Heart left ventricle (tissue), 16 donors: ENCODE measurements at regions not wholly inside any gene's neighbourhood (a gene's known extent, or its start where the extent isn't known, plus 50 kb on each side); places are given as distances from the start of the nearest gene placed in this dataset.

Experiments used
- ATAC-seq, 4 donors: fragments of 200-7000 bp; cut with Tn5 transposase; one replicate each; pipeline ENCODE4 v1.9.1; 2020 to 2022; ENCODE audit warnings: moderate library complexity in 4 of 4, mild to moderate bottlenecking in 3 of 4, moderate number of reproducible peaks in 1 of 4
- DNase-seq, 5 donors: peaks; one replicate each; pipeline ENCODE4 v3.0.0-alpha.2; 2020
- H3K27ac ChIP-seq, 12 donors: fragments of 200-600 bp; sonication (generic) in 4 of 12; one replicate each; pipeline versions ENCODE4 v1.5.0 to v1.8.0; 2016 to 2022; ENCODE audit warnings: mild to moderate bottlenecking in 2 of 12
- H3K27me3 ChIP-seq, 9 donors: fragments of 200-600 bp; sonication (generic) in 2 of 9; one replicate each; pipeline versions ENCODE4 v1.5.1 to v1.8.0; 2016 to 2022; ENCODE audit warnings: mild to moderate bottlenecking in 3 of 9
- H3K36me3 ChIP-seq, 9 donors: fragments of 200-600 bp; sonication (generic) in 2 of 9; one replicate each; pipeline versions ENCODE4 v1.5.0 to v1.8.0; 2018 to 2022; ENCODE audit warnings: mild to moderate bottlenecking in 2 of 9
- H3K4me1 ChIP-seq, 12 donors: fragments of 200-600 bp; sonication (generic) in 4 of 12; one replicate each; pipeline versions ENCODE4 v1.5.0 to v1.8.0; 2016 to 2022; ENCODE audit warnings: mild to moderate bottlenecking in 3 of 12
- H3K4me3 ChIP-seq, 12 donors: fragments of 200-600 bp; sonication (generic) in 4 of 12; one replicate each; pipeline versions ENCODE4 v1.5.0 to v1.8.0; 2017 to 2022; ENCODE audit warnings: mild to moderate bottlenecking in 9 of 12, moderate library complexity in 4 of 12
- H3K9me3 ChIP-seq, 12 donors: fragments of 200-600 bp; sonication (generic) in 4 of 12; one replicate each; pipeline versions ENCODE4 v1.5.0 to v1.8.0; 2016 to 2022; ENCODE audit warnings: mild to moderate bottlenecking in 1 of 12
- POLR2A ChIP-seq, 2 donors: fragments of 450-650 bp; IDR thresholded peaks; one replicate each; pipeline ENCODE4 v1.6.1; 2017; ENCODE audit warnings: antibody characterized with exemption in 2 of 2, mild to moderate bottlenecking in 2 of 2, moderate library complexity in 2 of 2
- WGBS, 4 donors: extraction: QIAGEN DNeasy Blood & Tissue Kit in 2 of 4; methylation state at CpG; one replicate each; pipeline versions ENCODE4 v1.1.5 to v1.1.7; 2013 to 2018; 5-methylcytosine and 5-hydroxymethylcytosine counted together
- intact Hi-C, 10 donors: fragments of 100-400 bp; cut with DNase I; formaldehyde crosslinking; loops; one replicate each; pipeline versions ENCODE4 v1.11.1 to v1.14.2; 2022
- TF ChIP-seq, protein P1 (sequence below), 12 donors: fragments of 200-600 bp; sonication (generic) in 4 of 12; IDR thresholded peaks; one replicate each; pipeline versions ENCODE4 v1.5.0 to v1.8.0; 2018 to 2022; ENCODE audit warnings: antibody characterized with exemption in 12 of 12, mild to moderate bottlenecking in 5 of 12
- donor health status: ischemic (EF 13 %, LVEDD 7.1; RV severe dilation, severe dysfunction).
- donor health status: healthy with polysubstance abuse.
- donor health status: DM: no; HTN: yes; CAD: no.
- donor health status: DM: no; HTN: no; CAD: no.
- donor health status: ischemic (EF 25% LVEDD 6.9; RV normal size, moderate dysfunction).
- donor health status: ischemic (EF 25% LVEDD 5.7; RV mildly dilated, moderate dysfunction).
- donor health status: healthy.
- donor health status: DM: yes; HTN: yes; CAD: no.
- donor health status: ischemic (EF 35%, LVEDD 5.7; RV mildly dilated, moderate dysfunction).
- donor health status: nonischemic (EF 11% LVEDD 7.7; RV severe dilation, severe dysfunction).
- donor health status: DM: yes; HTN: yes; CAD: no.
- donor health status: PGD.
- donor health status: ischemic (EF 29% LVEDD 5.4; RV normal size, mild dysfunction).
- donor health status: nonischemic (EF 23%, LVEDD 6.1; RV moderate dilation, normal function).

DNA sequence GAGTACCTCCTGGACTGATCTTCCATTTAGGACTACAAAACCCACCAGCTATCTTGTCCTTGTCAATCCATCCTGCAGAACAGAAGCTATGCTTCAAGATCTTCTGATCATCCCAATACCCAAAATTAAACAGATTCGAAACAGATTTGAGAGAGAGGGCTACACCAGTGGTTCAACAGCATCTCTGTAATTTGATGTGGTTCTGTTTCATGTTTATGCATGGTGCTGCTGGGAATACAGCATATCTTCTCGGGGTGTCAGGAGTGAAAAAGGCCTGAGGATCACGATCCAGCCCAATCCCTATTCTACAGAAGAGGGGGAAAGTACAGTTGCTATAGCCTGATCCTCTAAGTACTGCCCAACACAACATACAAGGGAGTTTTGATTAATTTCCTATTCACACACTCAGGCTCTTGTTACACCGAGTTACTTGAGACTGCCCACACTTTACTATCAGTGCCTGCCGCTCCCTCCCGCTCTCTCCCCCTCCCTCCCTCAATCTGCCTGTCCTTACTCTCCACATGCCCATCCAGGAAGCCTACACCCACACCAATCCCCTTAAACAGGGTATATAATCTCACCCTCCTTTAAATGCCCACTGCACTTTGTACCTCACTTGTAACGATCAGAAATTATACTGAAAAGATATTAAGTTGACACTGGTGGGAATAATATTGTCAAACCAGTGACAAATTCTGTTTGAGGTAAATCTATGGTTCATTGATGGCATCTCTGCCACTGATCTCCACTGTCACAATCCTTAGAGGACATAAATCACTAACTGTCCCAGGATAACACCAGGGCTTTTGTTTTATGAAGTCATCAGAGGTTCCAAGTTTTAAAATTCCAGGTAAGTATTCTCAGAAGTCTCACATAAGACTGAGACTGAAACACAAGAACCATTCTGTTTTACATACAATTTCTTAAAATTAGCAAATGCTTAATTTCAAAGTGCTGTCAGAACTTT, 89.3 kb upstream of the PLEKHM1 start:
- ATAC-seq: no peak
- peaks cover 0 to 44% (median 7%) of the 10 kb centered on the region in 12 donors for H3K4me1 ChIP-seq

DNA sequence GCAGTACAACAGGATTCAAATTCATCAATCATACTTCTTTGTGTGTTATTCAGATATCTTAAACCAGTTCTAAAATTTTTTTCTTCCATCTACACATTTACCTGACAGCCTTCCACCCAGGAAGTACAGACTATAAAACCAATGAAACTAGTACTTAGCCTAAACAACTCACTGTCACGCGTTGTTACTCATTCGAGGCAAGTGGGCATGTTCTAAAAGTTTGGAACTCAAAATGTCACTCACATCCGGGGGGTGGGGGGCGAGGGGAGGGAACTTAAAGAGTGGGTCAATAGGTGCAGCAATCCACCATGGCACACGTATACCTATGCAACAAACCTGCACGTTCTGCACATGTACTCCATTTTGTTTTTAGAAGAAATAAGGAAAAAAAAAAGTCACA, 90.4 kb upstream of the PLEKHM1 start:
- intact Hi-C loops: loop anchor here in 1 of 10 donors (10.0 kb wide), 2 partner anchors 186 to 444 kb away; no protein-coding TSS in a partner anchor
- DNase-seq (no peak), ATAC-seq (no peak)
- Histone ChIP-seq H3K27ac (no peak overlapping the region), H3K4me1 (peaks cover 0 to 34% (median 7%) of the 10 kb centered on the region in 12 donors), H3K4me3 (no peak overlapping the region), H3K27me3 (no peaks in the 10 kb centered on the region), H3K9me3 (no peaks in the 10 kb centered on the region), H3K36me3 (peaks cover 0 to 9% (median 0%) of the 10 kb centered on the region in 9 donors)
- WGBS, 4 donors: 83 to 90% (median 89%) methylated on average over 7 of the region's 7 CpGs
- TF ChIP-seq POLR2A (IDR thresholded peaks at IDR 0.05): no peak
- TF ChIP-seq, protein P1, sequence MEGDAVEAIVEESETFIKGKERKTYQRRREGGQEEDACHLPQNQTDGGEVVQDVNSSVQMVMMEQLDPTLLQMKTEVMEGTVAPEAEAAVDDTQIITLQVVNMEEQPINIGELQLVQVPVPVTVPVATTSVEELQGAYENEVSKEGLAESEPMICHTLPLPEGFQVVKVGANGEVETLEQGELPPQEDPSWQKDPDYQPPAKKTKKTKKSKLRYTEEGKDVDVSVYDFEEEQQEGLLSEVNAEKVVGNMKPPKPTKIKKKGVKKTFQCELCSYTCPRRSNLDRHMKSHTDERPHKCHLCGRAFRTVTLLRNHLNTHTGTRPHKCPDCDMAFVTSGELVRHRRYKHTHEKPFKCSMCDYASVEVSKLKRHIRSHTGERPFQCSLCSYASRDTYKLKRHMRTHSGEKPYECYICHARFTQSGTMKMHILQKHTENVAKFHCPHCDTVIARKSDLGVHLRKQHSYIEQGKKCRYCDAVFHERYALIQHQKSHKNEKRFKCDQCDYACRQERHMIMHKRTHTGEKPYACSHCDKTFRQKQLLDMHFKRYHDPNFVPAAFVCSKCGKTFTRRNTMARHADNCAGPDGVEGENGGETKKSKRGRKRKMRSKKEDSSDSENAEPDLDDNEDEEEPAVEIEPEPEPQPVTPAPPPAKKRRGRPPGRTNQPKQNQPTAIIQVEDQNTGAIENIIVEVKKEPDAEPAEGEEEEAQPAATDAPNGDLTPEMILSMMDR (IDR thresholded peaks at IDR 0.05): no peak

More for the DNA sequence above, 89.3 kb upstream of the PLEKHM1 start:
- Histone ChIP-seq H3K27me3 (no peaks in the 10 kb centered on the region), H3K9me3 (no peaks in the 10 kb centered on the region), H3K4me3 (no peak overlapping the region), H3K36me3 (peaks cover 0 to 9% (median 0%) of the 10 kb centered on the region in 9 donors), H3K27ac (no peak overlapping the region)
- 78 to 83% (median 81%) methylated on average over 7 of the region's 7 CpGs for WGBS, 4 donors
- no peak for DNase-seq
- intact Hi-C loops: loop anchor here in 1 of 10 donors (10.0 kb wide), 2 partner anchors 185 to 445 kb away; no protein-coding TSS in a partner anchor
- TF ChIP-seq POLR2A (IDR thresholded peaks at IDR 0.05): no peak
- TF ChIP-seq, protein P1 (IDR thresholded peaks at IDR 0.05): no peak

DNA sequence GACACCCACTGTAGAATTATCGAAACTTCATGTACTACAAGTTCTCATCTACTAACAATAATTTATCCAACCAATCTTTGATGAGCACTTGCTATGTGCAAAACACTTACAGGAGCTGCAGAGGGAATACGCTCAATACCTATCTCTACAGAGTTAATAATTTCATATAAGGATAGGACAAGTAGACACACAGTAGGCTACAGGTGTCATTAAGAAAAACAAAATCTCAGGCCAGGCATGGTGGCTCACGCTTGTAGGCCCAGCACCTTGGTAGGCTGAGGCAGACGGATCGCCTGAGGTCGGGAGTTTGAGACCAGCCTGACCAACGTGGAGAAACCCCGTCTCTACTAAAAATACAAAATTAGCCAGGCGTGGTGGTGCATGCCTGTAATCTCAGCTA, 91.3 kb upstream of the PLEKHM1 start:
- 94 to 97% (median 96%) methylated on average over 9 of the region's 9 CpGs for WGBS, 4 donors
- Histone ChIP-seq H3K9me3 (no peaks in the 10 kb centered on the region), H3K4me3 (no peak overlapping the region), H3K27me3 (no peaks in the 10 kb centered on the region), H3K4me1 (peaks cover 0 to 34% (median 7%) of the 10 kb centered on the region in 12 donors), H3K36me3 (peaks cover 0 to 9% (median 0%) of the 10 kb centered on the region in 9 donors), H3K27ac (no peak overlapping the region)
- TF ChIP-seq POLR2A (IDR thresholded peaks at IDR 0.05): no peak
- TF ChIP-seq, protein P1 (IDR thresholded peaks at IDR 0.05): no peak
- ATAC-seq: no peak
- no peak for DNase-seq
- intact Hi-C loops: loop anchor here in 1 of 10 donors (10.0 kb wide), 2 partner anchors 187 to 443 kb away; no protein-coding TSS in a partner anchor
